Lung (tissue), 11 donors: ENCODE measurements at regions not wholly inside any gene's neighbourhood (a gene's known extent, or its start where the extent isn't known, plus 50 kb on each side); places are given as distances from the start of the nearest gene placed in this dataset.

Experiments
- ATAC-seq: fragments of 200-7000 bp; cut with Tn5 transposase; one replicate; pipeline ENCODE4 v1.9.1; 2020; ENCODE audit warnings: moderate number of reproducible peaks; ENCODE audit not compliant: insufficient read depth, low FRiP score
- DNase-seq, 3 donors: peaks; one replicate each; pipeline ENCODE4 v3.0.0-alpha.2; 2013 to 2017
- H3K27ac ChIP-seq, 2 donors: one replicate each; pipeline ENCODE4 v1.5.1; 2013; ENCODE audit warnings: mild to moderate bottlenecking in 2 of 2, moderate library complexity in 2 of 2, control low read depth in 1 of 2, inconsistent platforms in 1 of 2, low read depth in 1 of 2, low read length in 1 of 2
- H3K27me3 ChIP-seq, 3 donors: one replicate each; pipeline ENCODE4 v1.5.1; 2013; ENCODE audit warnings: low read length in 2 of 3; ENCODE audit not compliant: control insufficient read depth in 3 of 3, insufficient read depth in 3 of 3
- H3K36me3 ChIP-seq, 4 donors: one replicate each; pipeline ENCODE4 v1.5.1; 2013; ENCODE audit warnings: low read length in 4 of 4, mild to moderate bottlenecking in 1 of 4, moderate library complexity in 1 of 4; ENCODE audit not compliant: control insufficient read depth in 4 of 4, insufficient read depth in 4 of 4
- H3K4me1 ChIP-seq, 5 donors: one replicate each; pipeline ENCODE4 v1.5.1; 2013; ENCODE audit warnings: low read length in 5 of 5, mild to moderate bottlenecking in 2 of 5, moderate library complexity in 1 of 5; ENCODE audit not compliant: control insufficient read depth in 5 of 5, insufficient read depth in 5 of 5
- H3K4me3 ChIP-seq: one replicate; pipeline ENCODE4 v1.5.1; 2013; ENCODE audit warnings: mild to moderate bottlenecking, control low read depth, moderate library complexity
- H3K9ac ChIP-seq, 2 donors: one replicate each; pipeline ENCODE4 v1.5.1; 2013; ENCODE audit warnings: low read length in 2 of 2, control low read depth in 1 of 2; ENCODE audit not compliant: insufficient read depth in 1 of 2
- H3K9me3 ChIP-seq, 4 donors: one replicate each; pipeline ENCODE4 v1.5.1; 2013; ENCODE audit warnings: low read length in 3 of 4, mild to moderate bottlenecking in 1 of 4, moderate library complexity in 1 of 4; ENCODE audit not compliant: control insufficient read depth in 4 of 4, insufficient read depth in 3 of 4
- CTCF ChIP-seq: IDR thresholded peaks from 2 replicates; pipeline ENCODE4 v1.5.1; 2012; ENCODE audit warnings: mild to moderate bottlenecking; ENCODE audit errors: control extremely low read depth, extremely low read depth
- WGBS, 2 donors: extraction: QIAGEN DNeasy Blood & Tissue Kit; methylation state at CpG; one replicate each; pipeline ENCODE4 v1.1.7; 2013; 5-methylcytosine and 5-hydroxymethylcytosine counted together
- donor health status: control.
- donor health status: control.
- donor health status: Bipolar disorder and iron deficiency.
- donor health status: healthy.
- donor health status: DM: yes; HTN: yes; CAD: no.

DNA sequence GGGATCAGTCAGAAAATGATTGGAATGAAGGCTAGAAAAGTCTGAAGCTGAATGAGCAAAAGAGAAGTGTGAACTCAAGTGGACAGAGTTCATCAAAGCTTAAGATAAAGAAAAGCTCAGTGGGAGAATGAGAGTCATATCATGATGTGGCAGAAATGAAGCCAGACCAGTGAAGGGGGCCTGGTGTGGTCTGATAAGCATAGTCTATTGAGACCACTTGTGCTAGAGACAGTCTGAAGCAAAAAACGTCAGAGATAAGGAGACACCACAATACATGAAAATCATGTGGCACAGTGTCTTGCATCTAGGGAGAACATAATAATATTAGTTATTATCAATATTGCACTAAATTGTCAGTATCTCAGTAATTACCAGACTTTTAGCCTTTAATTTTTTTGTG, 601.5 kb downstream of the UTRN start:
- H3K4me3 ChIP-seq, result no peak overlapping the region
- DNase-seq (no peak), ATAC-seq (no peak)
- H3K9ac ChIP-seq, result no peak overlapping the region
- H3K4me1 ChIP-seq, result no peaks in the 10 kb centered on the region
- H3K27me3 ChIP-seq, result no peaks in the 10 kb centered on the region
- no peaks in the 10 kb centered on the region for H3K9me3 ChIP-seq
- WGBS, 2 donors, result 18 to 33% methylated on average over 1 of the region's 1 CpG
- no peak for TF ChIP-seq CTCF
- no peak overlapping the region for H3K27ac ChIP-seq
- H3K36me3 ChIP-seq, result no peaks in the 10 kb centered on the region

DNA sequence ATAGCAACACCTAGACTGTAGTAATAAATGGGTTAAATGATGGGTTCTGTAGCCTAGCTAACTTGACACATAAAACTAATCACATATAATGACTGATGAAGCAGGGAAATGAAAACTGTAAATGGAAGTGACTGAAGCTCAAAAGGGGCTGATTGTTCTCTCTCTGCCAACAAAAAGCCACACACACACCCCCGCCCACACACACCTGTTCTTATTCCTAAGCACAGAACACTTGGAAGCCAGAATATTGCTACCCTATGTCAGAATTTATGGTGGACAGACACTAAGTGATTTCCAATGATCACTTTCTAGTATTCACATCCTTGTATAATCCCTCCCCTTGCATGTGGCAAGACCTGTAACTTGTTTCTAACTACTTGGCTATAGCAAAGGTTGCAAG, 603.5 kb downstream of the UTRN start:
- ATAC-seq (no peak), DNase-seq (no peak)
- WGBS, 2 donors, result 92 to 100% methylated on average over 1 of the region's 1 CpG
- Histone ChIP-seq H3K36me3 (no peaks in the 10 kb centered on the region), H3K4me1 (no peaks in the 10 kb centered on the region), H3K27me3 (no peaks in the 10 kb centered on the region), H3K9me3 (no peaks in the 10 kb centered on the region), H3K4me3 (no peak overlapping the region), H3K27ac (no peak overlapping the region), H3K9ac (no peak overlapping the region)
- no peak for TF ChIP-seq CTCF

- WGBS, 2 donors, result 71 to 86% methylated on average over 2 of the region's 2 CpGs
- ATAC-seq, result no peak
- no peak overlapping the region for H3K9ac ChIP-seq
- H3K36me3 ChIP-seq, result no peaks in the 10 kb centered on the region
- H3K9me3 ChIP-seq, result no peaks in the 10 kb centered on the region
- H3K27ac ChIP-seq, result no peak overlapping the region
- H3K4me3 ChIP-seq, result no peak overlapping the region
- no peak for TF ChIP-seq CTCF
- no peaks in the 10 kb centered on the region for H3K27me3 ChIP-seq
- no peak for DNase-seq
- no peaks in the 10 kb centered on the region for H3K4me1 ChIP-seq
Observed at GRCh38 chr6:144893680-144894151, 608.6 kb downstream of the UTRN start.

GRCh38 chr6:144894240-144894639, 609.1 kb downstream of the UTRN start:
- DNase-seq, result no peak
- WGBS, 2 donors, result 92 to 93% methylated on average over 2 of the region's 2 CpGs

More at GRCh38 chr6:144894240-144894639, 609.1 kb downstream of the UTRN start:
- Histone ChIP-seq H3K4me3 (no peak overlapping the region), H3K9ac (no peak overlapping the region), H3K9me3 (no peaks in the 10 kb centered on the region), H3K27ac (no peak overlapping the region), H3K36me3 (no peaks in the 10 kb centered on the region), H3K4me1 (no peaks in the 10 kb centered on the region), H3K27me3 (no peaks in the 10 kb centered on the region)
- ATAC-seq, result no peak
- TF ChIP-seq CTCF, result no peak
